H1 (cell line): ENCODE measurements at regions not wholly inside any gene's neighbourhood (a gene's known extent, or its start where the extent isn't known, plus 50 kb on each side); places are given as distances from the start of the nearest gene placed in this dataset.

ENCODE experiments used
- CTCF ChIA-PET: fragments of 300-600 bp; sonication (Branson Sonifier 250); formaldehyde crosslinking; loops from one replicate; lab custom pipeline; 2021; ENCODE audit not compliant: partially characterized antibody; lab: Charles Lee
- POLR2A ChIA-PET: fragments of 300-600 bp; sonication (Branson Sonifier 250); formaldehyde crosslinking; loops from one replicate; lab custom pipeline; 2021; ENCODE audit warnings: inconsistent platforms; ENCODE audit not compliant: partially characterized antibody; lab: Charles Lee
- DNase-seq, 2 experiments: peaks; one replicate each; pipeline versions ENCODE4 v3.0.0 to v3.0.0-alpha.2; 2010 to 2022; ENCODE audit warnings: low spot score in 2 of 2, low read depth in 1 of 2, mixed read lengths in 1 of 2
- FAIRE-seq: peaks from 2 replicates; lab custom pipeline; 2011; peaks lifted over from hg19 to GRCh38; lab: Jason Lieb, UNC
- H2AFZ ChIP-seq: 2 replicates; pipeline ENCODE4 v1.8.1; 2012; ENCODE audit warnings: low read length, inconsistent platforms
- H2AK5ac ChIP-seq: 2 replicates; pipeline ENCODE4 v1.6.1; 2013; ENCODE audit warnings: low read depth, low read length
- H2BK120ac ChIP-seq: replicated peaks from 2 replicates; pipeline ENCODE3; 2013; ENCODE audit warnings: low read depth, low read length, inconsistent platforms
- H2BK12ac ChIP-seq: 2 replicates; pipeline ENCODE4 v1.6.1; 2013; ENCODE audit warnings: low read depth, low read length
- H2BK15ac ChIP-seq: 2 replicates; pipeline ENCODE4 v1.6.1; 2013; ENCODE audit warnings: low read length
- H2BK20ac ChIP-seq: 2 replicates; pipeline ENCODE4 v1.6.1; 2013; ENCODE audit warnings: low read length
- H2BK5ac ChIP-seq: 2 replicates; pipeline ENCODE4 v1.6.1; 2013; ENCODE audit warnings: low read depth, low read length
- H3K14ac ChIP-seq: 2 replicates; pipeline ENCODE4 v1.6.1; 2013; ENCODE audit warnings: inconsistent platforms; ENCODE audit not compliant: insufficient read length
- H3K18ac ChIP-seq: 2 replicates; pipeline ENCODE4 v1.6.1; 2013; ENCODE audit warnings: low read length; ENCODE audit errors: extremely low read depth
- H3K23ac ChIP-seq: 2 replicates; pipeline ENCODE4 v1.6.1; 2013; ENCODE audit warnings: inconsistent platforms; ENCODE audit not compliant: insufficient read length
- H3K23me2 ChIP-seq: 2 replicates; pipeline ENCODE4 v1.6.1; 2013; ENCODE audit warnings: low read depth, low read length
- H3K27ac ChIP-seq: 2 replicates; pipeline ENCODE4 v1.6.1; 2011; ENCODE audit warnings: low read depth, low read length, inconsistent platforms
- H3K27me3 ChIP-seq, 4 experiments: replicated peaks in 1 of 4; 1 replicate in 1 of 4; 2 replicates in 3 of 4; pipeline versions ENCODE4 v1.6.1 to v1.8.1; 2011 to 2013; ENCODE audit warnings: low read length in 3 of 4, mild to moderate bottlenecking in 3 of 4, inconsistent platforms in 2 of 4, mixed read lengths in 2 of 4, moderate library complexity in 1 of 4; ENCODE audit not compliant: control insufficient read depth in 3 of 4, insufficient read depth in 3 of 4; ENCODE audit errors: extremely low read depth in 1 of 4
- H3K36me3 ChIP-seq, 4 experiments: 2 replicates each; pipeline versions ENCODE4 v1.6.1 to v1.8.1; 2011 to 2013; ENCODE audit warnings: mild to moderate bottlenecking in 4 of 4, low read length in 3 of 4, moderate library complexity in 2 of 4, control low read depth in 1 of 4, inconsistent platforms in 1 of 4; ENCODE audit not compliant: insufficient read depth in 4 of 4, control insufficient read depth in 2 of 4
- H3K4ac ChIP-seq: replicated peaks from 2 replicates; pipeline ENCODE3; 2013; ENCODE audit warnings: low read length, low read depth, mixed read lengths, inconsistent platforms; ENCODE audit not compliant: insufficient read length
- H3K4me1 ChIP-seq, 4 experiments: replicated peaks in 1 of 4; 1 replicate in 1 of 4; 2 replicates in 3 of 4; pipeline versions ENCODE4 v1.6.1 to v1.8.1; 2011 to 2013; ENCODE audit warnings: low read length in 3 of 4, inconsistent platforms in 2 of 4, mixed read lengths in 1 of 4; ENCODE audit not compliant: insufficient read depth in 4 of 4, control insufficient read depth in 3 of 4
- H3K4me2 ChIP-seq, 2 experiments: 2 replicates each; pipeline versions ENCODE4 v1.6.1 to v1.8.1; 2011 to 2013; ENCODE audit warnings: low read depth in 2 of 2, low read length in 2 of 2, control low read depth in 1 of 2, inconsistent platforms in 1 of 2, mild to moderate bottlenecking in 1 of 2; ENCODE audit not compliant: insufficient read depth in 1 of 2
- H3K4me3 ChIP-seq, 4 experiments: fragments of 200-600, 300-600 bp in 1 of 4; sonication (generic), shearing (Covaris generic), sonication (Bioruptor Twin) in 1 of 4; 2 replicates each; pipeline versions ENCODE4 v1.5.1 to v1.8.1; 2011 to 2016; ENCODE audit warnings: low read length in 4 of 4, low read depth in 3 of 4, control low read depth in 2 of 4, inconsistent platforms in 2 of 4, mild to moderate bottlenecking in 2 of 4, mixed read lengths in 1 of 4, moderate library complexity in 1 of 4; ENCODE audit not compliant: insufficient read depth in 2 of 4; ENCODE audit errors: extremely low read depth in 1 of 4
- H3K56ac ChIP-seq: replicated peaks from 2 replicates; pipeline ENCODE3; 2013; ENCODE audit warnings: low read depth, mild to moderate bottlenecking, mixed read lengths, low read length, inconsistent platforms; ENCODE audit not compliant: insufficient read length
- H3K79me1 ChIP-seq: 2 replicates; pipeline ENCODE4 v1.6.1; 2013; ENCODE audit warnings: low read depth, low read length, control low read depth
- H3K79me2 ChIP-seq, 2 experiments: 2 replicates each; pipeline versions ENCODE4 v1.6.1 to v1.8.1; 2012 to 2013; ENCODE audit warnings: low read length in 2 of 2, mild to moderate bottlenecking in 2 of 2, inconsistent platforms in 1 of 2; ENCODE audit not compliant: insufficient read depth in 2 of 2, control insufficient read depth in 1 of 2
- H3K9ac ChIP-seq, 4 experiments: replicated peaks in 1 of 4; 1 replicate in 1 of 4; 2 replicates in 3 of 4; pipeline versions ENCODE4 v1.6.1 to v1.8.1; 2011 to 2013; ENCODE audit warnings: low read depth in 3 of 4, low read length in 3 of 4, control low read depth in 2 of 4, mild to moderate bottlenecking in 2 of 4, moderate library complexity in 2 of 4, inconsistent platforms in 1 of 4; ENCODE audit errors: extremely low read depth in 1 of 4
- H3K9me3 ChIP-seq, 2 experiments: 2 replicates each; pipeline versions ENCODE4 v1.6.1 to v1.8.1; 2012 to 2013; ENCODE audit warnings: mild to moderate bottlenecking in 2 of 2, moderate library complexity in 2 of 2, control low read depth in 1 of 2, inconsistent platforms in 1 of 2, low read depth in 1 of 2, low read length in 1 of 2, mixed read lengths in 1 of 2; ENCODE audit not compliant: insufficient read depth in 2 of 2
- H4K20me1 ChIP-seq, 2 experiments: replicated peaks in 1 of 2; 2 replicates each; pipeline versions ENCODE3 to v1.8.1; 2011 to 2013; ENCODE audit warnings: inconsistent platforms in 2 of 2, low read length in 2 of 2, mild to moderate bottlenecking in 1 of 2; ENCODE audit not compliant: insufficient read depth in 2 of 2, control insufficient read depth in 1 of 2
- H4K5ac ChIP-seq: 2 replicates; pipeline ENCODE4 v1.6.1; 2013; ENCODE audit warnings: low read length, low read depth, mixed read lengths, inconsistent platforms; ENCODE audit not compliant: insufficient read length
- H4K8ac ChIP-seq: 2 replicates; pipeline ENCODE4 v1.8.0; 2013; ENCODE audit warnings: mild to moderate bottlenecking, moderate library complexity, low read length, inconsistent platforms; ENCODE audit not compliant: insufficient read depth; ENCODE audit errors: extremely low read depth
- H4K91ac ChIP-seq: replicated peaks from 2 replicates; pipeline ENCODE3; 2013; ENCODE audit warnings: low read length, mixed read lengths, inconsistent platforms; ENCODE audit not compliant: insufficient read length
- HDAC2 ChIP-seq, 2 experiments: fragments of 300-600 bp in 1 of 2; sonication (generic) in 1 of 2; IDR thresholded peaks; 2 replicates each; pipeline ENCODE4 v1.6.1; 2011 to 2012; ENCODE audit warnings: low read depth in 2 of 2, low read length in 2 of 2, mild to moderate bottlenecking in 2 of 2, moderate library complexity in 2 of 2, borderline replicate concordance in 1 of 2, inconsistent platforms in 1 of 2
- HDAC6 ChIP-seq: IDR thresholded peaks from one replicate; pipeline ENCODE4 v1.7.1; 2012; ENCODE audit warnings: low read depth, mild to moderate bottlenecking, inconsistent platforms, low read length, moderate library complexity
- KDM4A ChIP-seq: IDR thresholded peaks from one replicate; pipeline ENCODE4 v1.7.1; 2012; ENCODE audit warnings: low read depth, mild to moderate bottlenecking, moderate library complexity, low read length, inconsistent platforms; ENCODE audit not compliant: severe bottlenecking
- TCF12 ChIP-seq: IDR thresholded peaks from 2 replicates; pipeline ENCODE4 v1.6.1; 2011; ENCODE audit warnings: low read depth, mild to moderate bottlenecking, low read length
- WGBS, 2 experiments: shearing (Covaris generic) in 1 of 2; methylation state at CpG; one replicate each; pipeline versions ENCODE4 v1.1.6 to v1.1.7; 2013 to 2015; ENCODE audit warnings: low lambda C conversion rate in 2 of 2, mixed read lengths in 2 of 2, inconsistent platforms in 1 of 2, low coverage in 1 of 2, missing lambda C conversion rate in 1 of 2; ENCODE audit not compliant: insufficient replicate concordance in 2 of 2, insufficient coverage in 1 of 2, insufficient read length in 1 of 2; ENCODE audit errors: extremely low coverage in 1 of 2, missing lambda C conversion rate in 1 of 2; 5-methylcytosine and 5-hydroxymethylcytosine counted together

- no peaks in the 10 kb centered on the region for H3K79me1 ChIP-seq
- H3K9ac ChIP-seq = no peak overlapping the region
- DNase-seq (no peak), FAIRE-seq (peak; percentile 63)
- no peak overlapping the region for H3K23ac ChIP-seq
- no peak overlapping the region for H3K4ac ChIP-seq
- no peaks in the 10 kb centered on the region for H4K20me1 ChIP-seq
- H2AFZ ChIP-seq = no peak overlapping the region; the same call in 1 of the 2 replicates
- H3K79me2 ChIP-seq = no peaks in the 10 kb centered on the region
- H3K14ac ChIP-seq = no peak overlapping the region
- no peaks in the 10 kb centered on the region for H3K23me2 ChIP-seq
- no peak overlapping the region for H3K27ac ChIP-seq
- H2BK5ac ChIP-seq = no peak overlapping the region
- WGBS, 2 experiments = 45% methylated on average over 2 of the region's 2 CpGs; no CpG with 5 or more reads in 1 of the 2 experiments
- no peaks in the 10 kb centered on the region for H3K36me3 ChIP-seq
- H4K5ac ChIP-seq = no peak overlapping the region
- ChIA-PET CTCF (interaction anchor here (0.6 kb wide), 1 partner anchor 23 kb away, joined by 3 read pairs; no protein-coding TSS in a partner anchor), POLR2A (no interaction called here)
- H3K27me3 ChIP-seq = no peaks in the 10 kb centered on the region
- no peak overlapping the region for H2AK5ac ChIP-seq
- H4K8ac ChIP-seq = no peak overlapping the region
- H2BK15ac ChIP-seq = no peak overlapping the region
- no peak overlapping the region for H2BK12ac ChIP-seq
- no peak overlapping the region for H2BK20ac ChIP-seq
- H2BK120ac ChIP-seq = no peak overlapping the region
- no peak overlapping the region for H3K56ac ChIP-seq
- peak overlapping the region; percentile 18 to 45; a peak in 1 of 4 replicates for H3K4me2 ChIP-seq
- H3K9me3 ChIP-seq = no peaks in the 10 kb centered on the region
- H3K18ac ChIP-seq = no peak overlapping the region
- no peak overlapping the region for H4K91ac ChIP-seq
- peak overlapping the region in 1 of 4 experiments; percentile 24; a peak in 1 of 8 replicates for H3K4me3 ChIP-seq
- peaks cover 0 to 15% (median 0%) of the 10 kb centered on the region in 4 experiments; a peak in 1 of 7 replicates for H3K4me1 ChIP-seq
- no peak for TF ChIP-seq HDAC6
- no peak for TF ChIP-seq HDAC2 (IDR thresholded peaks at IDR 0.05; ENCODE audit: borderline replicate concordance in 1 of 2, low read depth in 2 of 2, low read length in 2 of 2)
- no peak for TF ChIP-seq KDM4A
- no peak for TF ChIP-seq TCF12
These were observed 503.5 kb downstream of the ETNK1 start for GRCh38 chr12:23128462-23128861.
